Smooth muscle cell of the brain vasculature (primary cell): ENCODE measurements at regions not wholly inside any gene's neighbourhood (a gene's known extent, or its start where the extent isn't known, plus 50 kb on each side); places are given as distances from the start of the nearest gene placed in this dataset.

Experiments
- DNase-seq: peaks from one replicate; pipeline ENCODE4 v3.0.0-alpha.2; 2012; ENCODE audit warnings: low read depth, low spot score

- no peak for DNase-seq
Observed at GRCh38 chr10:8873310-8873709, 818.8 kb downstream of the GATA3 start.

GRCh38 chr10:8874268-8874667, 819.8 kb downstream of the GATA3 start:
- DNase-seq, result no peak

- DNase-seq, result no peak
Observed at GRCh38 chr10:8874972-8875371, 820.5 kb downstream of the GATA3 start.

GRCh38 chr10:8876171-8876570, 821.7 kb downstream of the GATA3 start:
- no peak for DNase-seq

GRCh38 chr10:8889538-8889937, 835.0 kb downstream of the GATA3 start:
- DNase-seq, result no peak

- DNase-seq, result no peak
Observed at GRCh38 chr10:8893102-8893501, 838.6 kb downstream of the GATA3 start.

GRCh38 chr10:8894148-8894547, 839.7 kb downstream of the GATA3 start:
- no peak for DNase-seq

- no peak for DNase-seq
Observed at GRCh38 chr10:8897769-8898168, 843.3 kb downstream of the GATA3 start.

- DNase-seq, result no peak
Observed at GRCh38 chr10:8898745-8899330, 844.4 kb downstream of the GATA3 start.

GRCh38 chr10:8902926-8903325, 848.4 kb downstream of the GATA3 start:
- no peak for DNase-seq

GRCh38 chr10:8908013-8908412, 853.5 kb downstream of the GATA3 start:
- no peak for DNase-seq

- no peak for DNase-seq
Observed at GRCh38 chr10:8910314-8910713, 855.8 kb downstream of the GATA3 start.

- no peak for DNase-seq
Observed at GRCh38 chr10:8911032-8911431, 856.5 kb downstream of the GATA3 start.

GRCh38 chr10:8912108-8912507, 857.6 kb downstream of the GATA3 start:
- DNase-seq, result no peak

- DNase-seq, result no peak
Observed at GRCh38 chr10:8913720-8914119, 859.2 kb downstream of the GATA3 start.

GRCh38 chr10:8919280-8919679, 864.8 kb downstream of the GATA3 start:
- no peak for DNase-seq

- DNase-seq, result no peak
Observed at GRCh38 chr10:8921568-8921967, 867.1 kb downstream of the GATA3 start.

- DNase-seq, result no peak
Observed at GRCh38 chr10:8923096-8923495, 868.6 kb downstream of the GATA3 start.

GRCh38 chr10:8927705-8928104, 873.2 kb downstream of the GATA3 start:
- DNase-seq, result no peak

- DNase-seq, result no peak
Observed at GRCh38 chr10:8946451-8946850, 892.0 kb downstream of the GATA3 start.

GRCh38 chr10:8950978-8951377, 896.5 kb downstream of the GATA3 start:
- DNase-seq, result no peak

- DNase-seq, result no peak
Observed at GRCh38 chr10:8951440-8952089, 897.1 kb downstream of the GATA3 start.

GRCh38 chr10:8956400-8956799, 901.9 kb downstream of the GATA3 start:
- no peak for DNase-seq

- no peak for DNase-seq
Observed at GRCh38 chr10:8962249-8962648, 907.8 kb downstream of the GATA3 start.
